H9 (cell line): ENCODE measurements at regions not wholly inside any gene's neighbourhood (a gene's known extent, or its start where the extent isn't known, plus 50 kb on each side); places are given as distances from the start of the nearest gene placed in this dataset.

ENCODE experiments used
- DNase-seq: peaks from one replicate; pipeline ENCODE4 v3.0.0-alpha.2; 2017
- H2AFZ ChIP-seq: one replicate; pipeline ENCODE4 v1.6.1; 2013; ENCODE audit warnings: mild to moderate bottlenecking, low read length, control low read depth, moderate library complexity
- H2AK5ac ChIP-seq: 2 replicates; pipeline ENCODE4 v1.6.1; 2013; ENCODE audit warnings: low read length, control low read depth, mixed read lengths; ENCODE audit not compliant: insufficient read length
- H2BK120ac ChIP-seq: one replicate; pipeline ENCODE4 v1.6.1; 2013; ENCODE audit warnings: low read depth, mild to moderate bottlenecking, low read length, control low read depth, inconsistent platforms; ENCODE audit not compliant: poor library complexity, severe bottlenecking
- H2BK12ac ChIP-seq: 2 replicates; pipeline ENCODE4 v1.6.1; 2013; ENCODE audit warnings: low read length, control low read depth, mixed read lengths, low read depth; ENCODE audit not compliant: insufficient read length
- H2BK15ac ChIP-seq: 2 replicates; pipeline ENCODE4 v1.6.1; 2013; ENCODE audit warnings: low read depth, low read length, control low read depth
- H2BK20ac ChIP-seq: one replicate; pipeline ENCODE4 v1.6.1; 2013; ENCODE audit warnings: low read depth, mild to moderate bottlenecking, low read length, control low read depth, inconsistent platforms; ENCODE audit not compliant: poor library complexity, severe bottlenecking
- H2BK5ac ChIP-seq: 2 replicates; pipeline ENCODE4 v1.6.1; 2013; ENCODE audit warnings: low read length, control low read depth, mixed read lengths; ENCODE audit not compliant: insufficient read length
- H3K14ac ChIP-seq: 2 replicates; pipeline ENCODE4 v1.6.1; 2013; ENCODE audit warnings: low read length, control low read depth; ENCODE audit not compliant: insufficient read depth
- H3K18ac ChIP-seq: 2 replicates; pipeline ENCODE4 v1.6.1; 2013; ENCODE audit warnings: low read depth, mild to moderate bottlenecking, mixed read lengths, low read length, control low read depth; ENCODE audit not compliant: insufficient read length
- H3K23ac ChIP-seq: 2 replicates; pipeline ENCODE4 v1.6.1; 2013; ENCODE audit warnings: low read length, control low read depth, mixed read lengths, low read depth; ENCODE audit not compliant: insufficient read length
- H3K23me2 ChIP-seq: 2 replicates; pipeline ENCODE4 v1.6.1; 2013; ENCODE audit warnings: low read depth, mild to moderate bottlenecking, mixed read lengths, low read length, control low read depth; ENCODE audit not compliant: insufficient read length, poor library complexity, severe bottlenecking
- H3K27ac ChIP-seq: 2 replicates; pipeline ENCODE4 v1.5.1; 2013; ENCODE audit warnings: low read length, control low read depth, mixed read lengths, low read depth; ENCODE audit not compliant: insufficient read length
- H3K27me3 ChIP-seq: 2 replicates; pipeline ENCODE4 v1.6.1; 2013; ENCODE audit warnings: low read length, control low read depth, inconsistent platforms; ENCODE audit not compliant: insufficient read depth
- H3K4ac ChIP-seq: 2 replicates; pipeline ENCODE4 v1.6.1; 2013; ENCODE audit warnings: low read depth, mild to moderate bottlenecking, control low read depth, inconsistent platforms, low read length, moderate library complexity
- H3K4me1 ChIP-seq: 2 replicates; pipeline ENCODE4 v1.6.1; 2013; ENCODE audit warnings: low read length, control low read depth, inconsistent platforms; ENCODE audit not compliant: insufficient read depth
- H3K4me2 ChIP-seq: 2 replicates; pipeline ENCODE4 v1.6.1; 2013; ENCODE audit warnings: low read length, control low read depth, mixed read lengths; ENCODE audit not compliant: insufficient read length, insufficient read depth
- H3K56ac ChIP-seq: 2 replicates; pipeline ENCODE4 v1.6.1; 2013; ENCODE audit warnings: low read depth, mild to moderate bottlenecking, mixed read lengths, low read length, control low read depth; ENCODE audit not compliant: insufficient read length
- H3K79me1 ChIP-seq: 2 replicates; pipeline ENCODE4 v1.6.1; 2013; ENCODE audit warnings: low read depth, mild to moderate bottlenecking, moderate library complexity, low read length, control low read depth, inconsistent platforms; ENCODE audit not compliant: insufficient read depth, poor library complexity, severe bottlenecking
- H3K79me2 ChIP-seq: 2 replicates; pipeline ENCODE4 v1.6.1; 2013; ENCODE audit warnings: low read length, control low read depth, inconsistent platforms; ENCODE audit not compliant: insufficient read depth
- H3K9ac ChIP-seq: 2 replicates; pipeline ENCODE4 v1.6.1; 2013; ENCODE audit warnings: low read length, control low read depth, mixed read lengths; ENCODE audit not compliant: insufficient read length; ENCODE audit errors: extremely low read depth
- H3K9me3 ChIP-seq: one replicate; pipeline ENCODE4 v1.6.1; 2013; ENCODE audit warnings: low read depth, low read length, inconsistent platforms; ENCODE audit not compliant: control insufficient read depth
- H3T11ph ChIP-seq: one replicate; pipeline ENCODE4 v1.6.1; 2013; ENCODE audit warnings: mild to moderate bottlenecking, low read length, control low read depth, inconsistent platforms
- H4K20me1 ChIP-seq: one replicate; pipeline ENCODE4 v1.6.1; 2013; ENCODE audit not compliant: control insufficient read depth, insufficient read length, insufficient read depth
- H4K5ac ChIP-seq: 2 replicates; pipeline ENCODE4 v1.6.1; 2013; ENCODE audit warnings: low read depth, mild to moderate bottlenecking, mixed read lengths, low read length, control low read depth; ENCODE audit not compliant: insufficient read length
- H4K8ac ChIP-seq: replicated peaks from 2 replicates; pipeline ENCODE4 v1.6.1; 2013; ENCODE audit warnings: low read length, control low read depth, mixed read lengths, low read depth; ENCODE audit not compliant: insufficient read length
- H4K91ac ChIP-seq: 2 replicates; pipeline ENCODE4 v1.6.1; 2013; ENCODE audit warnings: low read depth, mild to moderate bottlenecking, moderate library complexity, mixed read lengths, low read length, control low read depth; ENCODE audit not compliant: insufficient read length
- H3K27ac Mint-ChIP-seq, 3 experiments: 2 replicates in 2 of 3; 3 replicates in 1 of 3; pipeline ENCODE4 v1.8.0; 2020 to 2021; ENCODE audit warnings: mixed read lengths in 3 of 3, mild to moderate bottlenecking in 1 of 3, moderate library complexity in 1 of 3
- H3K27me3 Mint-ChIP-seq: 2 replicates; pipeline ENCODE4 v1.8.0; 2021; ENCODE audit warnings: low read depth, mild to moderate bottlenecking, moderate library complexity, mixed read lengths
- H3K36me3 Mint-ChIP-seq, 3 experiments: 2 replicates in 2 of 3; 3 replicates in 1 of 3; pipeline ENCODE4 v1.8.0; 2020 to 2021; ENCODE audit warnings: low read depth in 3 of 3, mixed read lengths in 3 of 3; ENCODE audit not compliant: insufficient read depth in 1 of 3
- H3K4me1 Mint-ChIP-seq, 2 experiments: 2 replicates each; pipeline ENCODE4 v1.8.0; 2020; ENCODE audit warnings: mixed read lengths in 2 of 2
- H3K4me3 Mint-ChIP-seq, 2 experiments: 2 replicates in 1 of 2; 3 replicates in 1 of 2; pipeline ENCODE4 v1.8.0; 2020 to 2021; ENCODE audit warnings: mild to moderate bottlenecking in 2 of 2, mixed read lengths in 2 of 2, moderate library complexity in 1 of 2
- H3K9me3 Mint-ChIP-seq, 2 experiments: 2 replicates in 1 of 2; 3 replicates in 1 of 2; pipeline ENCODE4 v1.8.0; 2020; ENCODE audit warnings: mild to moderate bottlenecking in 2 of 2, mixed read lengths in 2 of 2, moderate library complexity in 1 of 2
- CTCF ChIP-seq: fragments of 200-600 bp; sonication (generic); conservative IDR thresholded peaks from 3 replicates; pipeline ENCODE4 v1.8.0; 2021; ENCODE audit warnings: antibody characterized with exemption, mild to moderate bottlenecking
- WGBS: extraction: QIAGEN DNeasy Blood & Tissue Kit; methylation state at CpG from one replicate; pipeline ENCODE4 v1.1.7; 2013; ENCODE audit warnings: missing lambda C conversion rate, low lambda C conversion rate, mixed read lengths; ENCODE audit not compliant: insufficient read length; ENCODE audit errors: extremely low coverage; 5-methylcytosine and 5-hydroxymethylcytosine counted together

- H3K9ac ChIP-seq: no peak overlapping the region
- no peak overlapping the region for H4K5ac ChIP-seq
- H3K4me1 Mint-ChIP-seq: peaks cover 0 to 6% of the 10 kb centered on the region in 2 experiments; a peak in 1 of 4 replicates
- no peak overlapping the region for H2BK12ac ChIP-seq
- no peak overlapping the region for H2BK20ac ChIP-seq
- no peak overlapping the region for H2BK120ac ChIP-seq
- no peak overlapping the region for H2AFZ ChIP-seq
- H4K8ac ChIP-seq: no peak overlapping the region
- H3K4me3 Mint-ChIP-seq: no peak overlapping the region
- no peak overlapping the region for H3K14ac ChIP-seq
- H3K27ac Mint-ChIP-seq: no peak overlapping the region
- TF ChIP-seq CTCF: no peak
- WGBS: no CpG with 5 or more reads among the region's 6 CpGs
- H3K9me3 ChIP-seq: no peaks in the 10 kb centered on the region
- no peak overlapping the region for H4K91ac ChIP-seq
- H2AK5ac ChIP-seq: no peak overlapping the region
- H3K79me1 ChIP-seq: no peaks in the 10 kb centered on the region
- no peak overlapping the region for H3T11ph ChIP-seq
- H3K56ac ChIP-seq: no peak overlapping the region
- peaks cover 13% of the 10 kb centered on the region for H3K27me3 Mint-ChIP-seq
- H2BK15ac ChIP-seq: no peak overlapping the region
- H3K23me2 ChIP-seq: no peaks in the 10 kb centered on the region
- no peak overlapping the region for H3K23ac ChIP-seq
- no peak overlapping the region for H2BK5ac ChIP-seq
- H3K18ac ChIP-seq: no peak overlapping the region
- H4K20me1 ChIP-seq: no peaks in the 10 kb centered on the region
- no peak overlapping the region for H3K4ac ChIP-seq
- H3K36me3 Mint-ChIP-seq: no peaks in the 10 kb centered on the region
- no peak overlapping the region for H3K4me2 ChIP-seq
- H3K9me3 Mint-ChIP-seq: no peaks in the 10 kb centered on the region
- no peak overlapping the region for H3K27ac ChIP-seq
- peaks cover 2% of the 10 kb centered on the region; the same call in 1 of the 2 replicates for H3K27me3 ChIP-seq
- H3K79me2 ChIP-seq: no peaks in the 10 kb centered on the region
- no peaks in the 10 kb centered on the region for H3K4me1 ChIP-seq
- DNase-seq: no peak
Observed at GRCh38 chr2:217189131-217189530, 329.3 kb upstream of the TNP1 start.
